Gastroesophageal sphincter (tissue), 3 donors: ENCODE measurements at regions not wholly inside any gene's neighbourhood (a gene's known extent, or its start where the extent isn't known, plus 50 kb on each side); places are given as distances from the start of the nearest gene placed in this dataset.

ENCODE experiments used
- POLR2A ChIP-seq, 2 donors: fragments of 450-650 bp; IDR thresholded peaks; one replicate each; pipeline ENCODE4 v1.6.1; 2017; ENCODE audit warnings: antibody characterized with exemption in 2 of 2, mild to moderate bottlenecking in 2 of 2, moderate library complexity in 1 of 2
- POLR2AphosphoS5 ChIP-seq: sonication (generic); formaldehyde crosslinking; IDR thresholded peaks from one replicate; pipeline ENCODE4 v1.6.1; 2017; ENCODE audit warnings: antibody characterized with exemption
- TF ChIP-seq, protein P1 (sequence below), 4 experiments: fragments of 200-600 bp in 2 of 4; fragments of 450-650 bp in 2 of 4; sonication (generic) in 1 of 4; IDR thresholded peaks; one replicate each; pipeline ENCODE4 v1.5.1; 2017 to 2019; ENCODE audit warnings: antibody characterized with exemption in 4 of 4, mild to moderate bottlenecking in 2 of 4, moderate library complexity in 2 of 4

- TF ChIP-seq, protein P1, sequence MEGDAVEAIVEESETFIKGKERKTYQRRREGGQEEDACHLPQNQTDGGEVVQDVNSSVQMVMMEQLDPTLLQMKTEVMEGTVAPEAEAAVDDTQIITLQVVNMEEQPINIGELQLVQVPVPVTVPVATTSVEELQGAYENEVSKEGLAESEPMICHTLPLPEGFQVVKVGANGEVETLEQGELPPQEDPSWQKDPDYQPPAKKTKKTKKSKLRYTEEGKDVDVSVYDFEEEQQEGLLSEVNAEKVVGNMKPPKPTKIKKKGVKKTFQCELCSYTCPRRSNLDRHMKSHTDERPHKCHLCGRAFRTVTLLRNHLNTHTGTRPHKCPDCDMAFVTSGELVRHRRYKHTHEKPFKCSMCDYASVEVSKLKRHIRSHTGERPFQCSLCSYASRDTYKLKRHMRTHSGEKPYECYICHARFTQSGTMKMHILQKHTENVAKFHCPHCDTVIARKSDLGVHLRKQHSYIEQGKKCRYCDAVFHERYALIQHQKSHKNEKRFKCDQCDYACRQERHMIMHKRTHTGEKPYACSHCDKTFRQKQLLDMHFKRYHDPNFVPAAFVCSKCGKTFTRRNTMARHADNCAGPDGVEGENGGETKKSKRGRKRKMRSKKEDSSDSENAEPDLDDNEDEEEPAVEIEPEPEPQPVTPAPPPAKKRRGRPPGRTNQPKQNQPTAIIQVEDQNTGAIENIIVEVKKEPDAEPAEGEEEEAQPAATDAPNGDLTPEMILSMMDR (IDR thresholded peaks at IDR 0.05) = no peak
- TF ChIP-seq POLR2A (IDR thresholded peaks at IDR 0.05) (no peak), POLR2AphosphoS5 (no peak)
Measured at GRCh38 chr10:6734286-6734685, 154.2 kb upstream of the PRKCQ start.
